H9 (cell line): ENCODE measurements at regions not wholly inside any gene's neighbourhood (a gene's known extent, or its start where the extent isn't known, plus 50 kb on each side); places are given as distances from the start of the nearest gene placed in this dataset.

ENCODE experiments used
- DNase-seq: peaks from one replicate; pipeline ENCODE4 v3.0.0-alpha.2; 2017
- H2AFZ ChIP-seq: one replicate; pipeline ENCODE4 v1.6.1; 2013; ENCODE audit warnings: mild to moderate bottlenecking, low read length, control low read depth, moderate library complexity
- H2AK5ac ChIP-seq: 2 replicates; pipeline ENCODE4 v1.6.1; 2013; ENCODE audit warnings: low read length, control low read depth, mixed read lengths; ENCODE audit not compliant: insufficient read length
- H2BK120ac ChIP-seq: one replicate; pipeline ENCODE4 v1.6.1; 2013; ENCODE audit warnings: low read depth, mild to moderate bottlenecking, low read length, control low read depth, inconsistent platforms; ENCODE audit not compliant: poor library complexity, severe bottlenecking
- H2BK12ac ChIP-seq: 2 replicates; pipeline ENCODE4 v1.6.1; 2013; ENCODE audit warnings: low read length, control low read depth, mixed read lengths, low read depth; ENCODE audit not compliant: insufficient read length
- H2BK15ac ChIP-seq: 2 replicates; pipeline ENCODE4 v1.6.1; 2013; ENCODE audit warnings: low read depth, low read length, control low read depth
- H2BK20ac ChIP-seq: one replicate; pipeline ENCODE4 v1.6.1; 2013; ENCODE audit warnings: low read depth, mild to moderate bottlenecking, low read length, control low read depth, inconsistent platforms; ENCODE audit not compliant: poor library complexity, severe bottlenecking
- H2BK5ac ChIP-seq: 2 replicates; pipeline ENCODE4 v1.6.1; 2013; ENCODE audit warnings: low read length, control low read depth, mixed read lengths; ENCODE audit not compliant: insufficient read length
- H3K14ac ChIP-seq: 2 replicates; pipeline ENCODE4 v1.6.1; 2013; ENCODE audit warnings: low read length, control low read depth; ENCODE audit not compliant: insufficient read depth
- H3K18ac ChIP-seq: 2 replicates; pipeline ENCODE4 v1.6.1; 2013; ENCODE audit warnings: low read depth, mild to moderate bottlenecking, mixed read lengths, low read length, control low read depth; ENCODE audit not compliant: insufficient read length
- H3K23ac ChIP-seq: 2 replicates; pipeline ENCODE4 v1.6.1; 2013; ENCODE audit warnings: low read length, control low read depth, mixed read lengths, low read depth; ENCODE audit not compliant: insufficient read length
- H3K23me2 ChIP-seq: 2 replicates; pipeline ENCODE4 v1.6.1; 2013; ENCODE audit warnings: low read depth, mild to moderate bottlenecking, mixed read lengths, low read length, control low read depth; ENCODE audit not compliant: insufficient read length, poor library complexity, severe bottlenecking
- H3K27ac ChIP-seq: 2 replicates; pipeline ENCODE4 v1.5.1; 2013; ENCODE audit warnings: low read length, control low read depth, mixed read lengths, low read depth; ENCODE audit not compliant: insufficient read length
- H3K27me3 ChIP-seq: 2 replicates; pipeline ENCODE4 v1.6.1; 2013; ENCODE audit warnings: low read length, control low read depth, inconsistent platforms; ENCODE audit not compliant: insufficient read depth
- H3K4ac ChIP-seq: 2 replicates; pipeline ENCODE4 v1.6.1; 2013; ENCODE audit warnings: low read depth, mild to moderate bottlenecking, control low read depth, inconsistent platforms, low read length, moderate library complexity
- H3K4me1 ChIP-seq: 2 replicates; pipeline ENCODE4 v1.6.1; 2013; ENCODE audit warnings: low read length, control low read depth, inconsistent platforms; ENCODE audit not compliant: insufficient read depth
- H3K4me2 ChIP-seq: 2 replicates; pipeline ENCODE4 v1.6.1; 2013; ENCODE audit warnings: low read length, control low read depth, mixed read lengths; ENCODE audit not compliant: insufficient read length, insufficient read depth
- H3K56ac ChIP-seq: 2 replicates; pipeline ENCODE4 v1.6.1; 2013; ENCODE audit warnings: low read depth, mild to moderate bottlenecking, mixed read lengths, low read length, control low read depth; ENCODE audit not compliant: insufficient read length
- H3K79me1 ChIP-seq: 2 replicates; pipeline ENCODE4 v1.6.1; 2013; ENCODE audit warnings: low read depth, mild to moderate bottlenecking, moderate library complexity, low read length, control low read depth, inconsistent platforms; ENCODE audit not compliant: insufficient read depth, poor library complexity, severe bottlenecking
- H3K79me2 ChIP-seq: 2 replicates; pipeline ENCODE4 v1.6.1; 2013; ENCODE audit warnings: low read length, control low read depth, inconsistent platforms; ENCODE audit not compliant: insufficient read depth
- H3K9ac ChIP-seq: 2 replicates; pipeline ENCODE4 v1.6.1; 2013; ENCODE audit warnings: low read length, control low read depth, mixed read lengths; ENCODE audit not compliant: insufficient read length; ENCODE audit errors: extremely low read depth
- H3K9me3 ChIP-seq: one replicate; pipeline ENCODE4 v1.6.1; 2013; ENCODE audit warnings: low read depth, low read length, inconsistent platforms; ENCODE audit not compliant: control insufficient read depth
- H3T11ph ChIP-seq: one replicate; pipeline ENCODE4 v1.6.1; 2013; ENCODE audit warnings: mild to moderate bottlenecking, low read length, control low read depth, inconsistent platforms
- H4K20me1 ChIP-seq: one replicate; pipeline ENCODE4 v1.6.1; 2013; ENCODE audit not compliant: control insufficient read depth, insufficient read length, insufficient read depth
- H4K5ac ChIP-seq: 2 replicates; pipeline ENCODE4 v1.6.1; 2013; ENCODE audit warnings: low read depth, mild to moderate bottlenecking, mixed read lengths, low read length, control low read depth; ENCODE audit not compliant: insufficient read length
- H4K8ac ChIP-seq: replicated peaks from 2 replicates; pipeline ENCODE4 v1.6.1; 2013; ENCODE audit warnings: low read length, control low read depth, mixed read lengths, low read depth; ENCODE audit not compliant: insufficient read length
- H4K91ac ChIP-seq: 2 replicates; pipeline ENCODE4 v1.6.1; 2013; ENCODE audit warnings: low read depth, mild to moderate bottlenecking, moderate library complexity, mixed read lengths, low read length, control low read depth; ENCODE audit not compliant: insufficient read length
- H3K27ac Mint-ChIP-seq, 3 experiments: 2 replicates in 2 of 3; 3 replicates in 1 of 3; pipeline ENCODE4 v1.8.0; 2020 to 2021; ENCODE audit warnings: mixed read lengths in 3 of 3, mild to moderate bottlenecking in 1 of 3, moderate library complexity in 1 of 3
- H3K27me3 Mint-ChIP-seq: 2 replicates; pipeline ENCODE4 v1.8.0; 2021; ENCODE audit warnings: low read depth, mild to moderate bottlenecking, moderate library complexity, mixed read lengths
- H3K36me3 Mint-ChIP-seq, 3 experiments: 2 replicates in 2 of 3; 3 replicates in 1 of 3; pipeline ENCODE4 v1.8.0; 2020 to 2021; ENCODE audit warnings: low read depth in 3 of 3, mixed read lengths in 3 of 3; ENCODE audit not compliant: insufficient read depth in 1 of 3
- H3K4me1 Mint-ChIP-seq, 2 experiments: 2 replicates each; pipeline ENCODE4 v1.8.0; 2020; ENCODE audit warnings: mixed read lengths in 2 of 2
- H3K4me3 Mint-ChIP-seq, 2 experiments: 2 replicates in 1 of 2; 3 replicates in 1 of 2; pipeline ENCODE4 v1.8.0; 2020 to 2021; ENCODE audit warnings: mild to moderate bottlenecking in 2 of 2, mixed read lengths in 2 of 2, moderate library complexity in 1 of 2
- H3K9me3 Mint-ChIP-seq, 2 experiments: 2 replicates in 1 of 2; 3 replicates in 1 of 2; pipeline ENCODE4 v1.8.0; 2020; ENCODE audit warnings: mild to moderate bottlenecking in 2 of 2, mixed read lengths in 2 of 2, moderate library complexity in 1 of 2
- WGBS: extraction: QIAGEN DNeasy Blood & Tissue Kit; methylation state at CpG from one replicate; pipeline ENCODE4 v1.1.7; 2013; ENCODE audit warnings: missing lambda C conversion rate, low lambda C conversion rate, mixed read lengths; ENCODE audit not compliant: insufficient read length; ENCODE audit errors: extremely low coverage; 5-methylcytosine and 5-hydroxymethylcytosine counted together
- TF ChIP-seq, protein P1 (sequence below): fragments of 200-600 bp; sonication (generic); conservative IDR thresholded peaks from 3 replicates; pipeline ENCODE4 v1.8.0; 2021; ENCODE audit warnings: antibody characterized with exemption, mild to moderate bottlenecking

- Histone ChIP-seq H3K4ac (no peak overlapping the region), H3K79me2 (no peaks in the 10 kb centered on the region), H2AK5ac (no peak overlapping the region), H3K27ac (no peak overlapping the region), H3K56ac (no peak overlapping the region), H3K23me2 (no peaks in the 10 kb centered on the region), H2BK12ac (no peak overlapping the region), H2AFZ (no peak overlapping the region), H3K23ac (no peak overlapping the region), H3T11ph (no peak overlapping the region), H4K91ac (no peak overlapping the region), H3K4me2 (no peak overlapping the region), H4K20me1 (no peaks in the 10 kb centered on the region), H3K79me1 (no peaks in the 10 kb centered on the region), H3K27me3 (no peaks in the 10 kb centered on the region), H2BK15ac (no peak overlapping the region), H3K14ac (no peak overlapping the region), H4K8ac (no peak overlapping the region), H4K5ac (no peak overlapping the region), H2BK20ac (no peak overlapping the region), H3K9ac (no peak overlapping the region), H3K9me3 (no peaks in the 10 kb centered on the region), H3K4me1 (no peaks in the 10 kb centered on the region), H3K18ac (no peak overlapping the region), H2BK5ac (no peak overlapping the region), H2BK120ac (no peak overlapping the region)
- H3K4me1 Mint-ChIP-seq, result peaks cover 25 to 28% of the 10 kb centered on the region in 2 experiments
- DNase-seq, result no peak
- no peaks in the 10 kb centered on the region for H3K27me3 Mint-ChIP-seq
- no CpG with 5 or more reads among the region's 14 CpGs for WGBS
- TF ChIP-seq, protein P1, sequence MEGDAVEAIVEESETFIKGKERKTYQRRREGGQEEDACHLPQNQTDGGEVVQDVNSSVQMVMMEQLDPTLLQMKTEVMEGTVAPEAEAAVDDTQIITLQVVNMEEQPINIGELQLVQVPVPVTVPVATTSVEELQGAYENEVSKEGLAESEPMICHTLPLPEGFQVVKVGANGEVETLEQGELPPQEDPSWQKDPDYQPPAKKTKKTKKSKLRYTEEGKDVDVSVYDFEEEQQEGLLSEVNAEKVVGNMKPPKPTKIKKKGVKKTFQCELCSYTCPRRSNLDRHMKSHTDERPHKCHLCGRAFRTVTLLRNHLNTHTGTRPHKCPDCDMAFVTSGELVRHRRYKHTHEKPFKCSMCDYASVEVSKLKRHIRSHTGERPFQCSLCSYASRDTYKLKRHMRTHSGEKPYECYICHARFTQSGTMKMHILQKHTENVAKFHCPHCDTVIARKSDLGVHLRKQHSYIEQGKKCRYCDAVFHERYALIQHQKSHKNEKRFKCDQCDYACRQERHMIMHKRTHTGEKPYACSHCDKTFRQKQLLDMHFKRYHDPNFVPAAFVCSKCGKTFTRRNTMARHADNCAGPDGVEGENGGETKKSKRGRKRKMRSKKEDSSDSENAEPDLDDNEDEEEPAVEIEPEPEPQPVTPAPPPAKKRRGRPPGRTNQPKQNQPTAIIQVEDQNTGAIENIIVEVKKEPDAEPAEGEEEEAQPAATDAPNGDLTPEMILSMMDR, result no peak
- no peaks in the 10 kb centered on the region for H3K36me3 Mint-ChIP-seq
- H3K27ac Mint-ChIP-seq, result no peak overlapping the region
- H3K4me3 Mint-ChIP-seq, result no peak overlapping the region
- no peaks in the 10 kb centered on the region; a peak in 1 of 5 replicates for H3K9me3 Mint-ChIP-seq
Measured at GRCh38 chr15:96801576-96802150, 471.2 kb downstream of the NR2F2 start.
